B cell (primary cell): ENCODE measurements at regions not wholly inside any gene's neighbourhood (a gene's known extent, or its start where the extent isn't known, plus 50 kb on each side); places are given as distances from the start of the nearest gene placed in this dataset.

ENCODE experiments used
- CTCF ChIP-seq: fragments of 200-600 bp; IDR thresholded peaks from one replicate; pipeline ENCODE4 v1.8.0; 2022; ENCODE audit warnings: antibody characterized with exemption, mild to moderate bottlenecking
- EZH2 ChIP-seq: IDR thresholded peaks from 2 replicates; pipeline ENCODE4 v1.6.1; 2012; ENCODE audit warnings: borderline replicate concordance, low read depth, mild to moderate bottlenecking, moderate library complexity, low read length; ENCODE audit not compliant: insufficient read depth, poor library complexity, severe bottlenecking

GRCh38 chr2:72008608-72009007 lies 139.1 kb downstream of the CYP26B1 start:
- TF ChIP-seq CTCF (no peak), EZH2 (no peak)
